ENCODE measurements at regions not wholly inside any gene's neighbourhood (a gene's known extent, or its start where the extent isn't known, plus 50 kb on each side); places are given as distances from the start of the nearest gene placed in this dataset.

DNA sequence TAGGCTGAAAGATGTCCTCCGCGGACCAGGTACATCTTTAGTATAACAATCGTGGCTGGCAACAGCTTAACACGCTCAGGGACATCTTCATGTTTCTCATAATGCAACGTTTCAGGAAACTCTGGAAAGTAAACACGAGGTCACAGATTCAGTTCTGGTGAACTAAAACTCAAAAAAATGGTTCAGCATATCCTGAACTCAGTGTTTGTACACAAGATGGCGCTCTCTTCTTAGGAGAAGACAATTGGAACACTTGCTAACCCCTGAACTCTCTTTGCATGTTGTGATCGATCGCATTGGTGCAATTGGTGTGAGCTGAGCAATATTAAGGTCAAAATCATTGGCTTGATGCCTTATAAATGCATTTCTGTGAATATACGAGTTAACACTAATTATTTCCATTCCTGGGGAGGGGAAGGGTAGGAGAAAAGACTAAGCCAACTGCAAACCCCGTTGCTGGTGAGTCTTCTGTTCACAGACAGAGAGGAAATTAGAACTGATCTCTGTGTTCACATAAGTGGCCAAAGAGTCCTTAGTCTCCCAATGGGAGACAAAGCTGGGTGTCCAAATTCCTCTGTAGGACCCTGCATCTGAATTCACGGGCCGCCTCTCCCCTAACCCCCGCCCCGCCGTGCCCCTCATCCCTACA is 52.6 kb upstream of the FAM180A start:
- no peaks in the 10 kb centered on the region for H3K36me3 ChIP-seq (ENCODE audit: control insufficient read depth in 2 of 2, extremely low read depth in 1 of 2, insufficient read depth in 2 of 2, low read length in 2 of 2)
- H3K4me1 ChIP-seq (ENCODE audit: control insufficient read depth, extremely low read depth, insufficient read depth, low read length): no peaks in the 10 kb centered on the region
- DNase-seq (ENCODE audit: low read depth, low spot score) (peak; percentile 66), FAIRE-seq (peak; percentile 90)
- intact Hi-C loops (cut with micrococcal nuclease) (loop anchor here (1.0 to 5.0 kb wide), 7 partner anchors 128 to 1791 kb away; no protein-coding TSS in a partner anchor), dilution Hi-C loops (cut with MboI; ENCODE audit: extremely low pct_ligation_motif_present, low sequenced_read_pairs) (no loop called here)
- ChIA-PET POLR2A (no interaction called here), CTCF (interaction anchor here (0.8 to 7.1 kb wide), 4 partner anchors 25 to 314 kb away, joined by 3 to 53 read pairs (median 3); no protein-coding TSS in a partner anchor)
- H3K9ac ChIP-seq (replicated peaks; ENCODE audit: extremely low read depth, insufficient read depth, low read length): no peak overlapping the region
- no peak overlapping the region for H3K27ac ChIP-seq (ENCODE audit: insufficient read depth, low read depth, low read length)
- H3K4me2 ChIP-seq (ENCODE audit: insufficient read depth, low read length): no peak overlapping the region
- H3K9me3 ChIP-seq (replicated peaks; ENCODE audit: control insufficient read depth, insufficient read depth, low read length): no peaks in the 10 kb centered on the region
- peak overlapping the region; percentile 72 for H2AFZ ChIP-seq (ENCODE audit: low read depth, low read length)
- H3K27me3 ChIP-seq (ENCODE audit: control insufficient read depth in 2 of 2, insufficient read depth in 2 of 2, low read length in 2 of 2): peaks cover 0 to 3% of the 10 kb centered on the region in 2 experiments
- no peak overlapping the region for H3K4me3 ChIP-seq (replicated peaks in 1 of 3; ENCODE audit: insufficient read depth in 1 of 3, low read depth in 1 of 3, low read length in 3 of 3)
- H3K79me2 ChIP-seq (ENCODE audit: control insufficient read depth, insufficient read depth, low read length): no peaks in the 10 kb centered on the region
- no peaks in the 10 kb centered on the region for H4K20me1 ChIP-seq (replicated peaks; ENCODE audit: control insufficient read depth, extremely low read depth, insufficient read depth, low read length)
- H3K9me1 ChIP-seq (replicated peaks; ENCODE audit: control insufficient read depth, extremely low read depth, insufficient read depth, low read length): no peaks in the 10 kb centered on the region
- no TSS peak for BruUV-seq (replicated peaks)
- TF ChIP-seq POLR2A (IDR thresholded peaks at IDR 0.05; ENCODE audit: low read depth, low read length) (no peak), CTCF (IDR thresholded peaks at IDR 0.05; ENCODE audit: extremely low read depth in 1 of 2, insufficient read depth in 1 of 2, low read depth in 1 of 2, low read length in 2 of 2) (peak; percentile 63 to 70)

DNA sequence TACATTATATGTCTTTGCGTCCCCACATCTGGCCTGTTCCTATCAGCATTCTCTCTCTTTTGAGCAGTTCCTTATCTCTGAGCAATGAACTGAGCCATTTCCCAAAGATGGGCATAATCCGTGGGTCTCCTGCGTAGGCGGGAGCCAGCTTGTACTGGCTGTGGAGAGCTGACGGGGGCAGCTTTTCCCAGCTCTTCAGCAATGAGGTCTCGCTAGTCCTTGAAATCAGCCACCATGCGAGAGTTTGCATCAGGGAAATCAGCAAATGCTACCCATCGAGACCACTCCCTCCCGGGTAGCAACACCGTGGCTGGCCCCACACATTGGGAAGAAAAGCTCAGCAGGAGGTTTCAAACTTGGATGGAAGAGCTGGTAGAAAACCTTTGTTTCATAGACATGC is 51.9 kb upstream of the FAM180A start:
- H2AFZ ChIP-seq (ENCODE audit: low read depth, low read length): peak overlapping the region; percentile 72
- no peak overlapping the region for H3K27ac ChIP-seq (ENCODE audit: insufficient read depth, low read depth, low read length)
- H3K9me1 ChIP-seq (replicated peaks; ENCODE audit: control insufficient read depth, extremely low read depth, insufficient read depth, low read length): no peaks in the 10 kb centered on the region
- no peak for FAIRE-seq
- TF ChIP-seq POLR2AphosphoS5 (IDR thresholded peaks at IDR 0.05; ENCODE audit: insufficient read depth, low read depth, low read length): no peak
- no peak for TF ChIP-seq EZH2 (IDR thresholded peaks at IDR 0.05; ENCODE audit: borderline replicate concordance, low read depth, low read length, severe bottlenecking)
- TF ChIP-seq GATA2 (IDR thresholded peaks at IDR 0.05; ENCODE audit: insufficient read depth, insufficient read length, low read depth, low read length): no peak
- TF ChIP-seq JUN (IDR thresholded peaks at IDR 0.05; ENCODE audit: borderline replicate concordance, insufficient read depth, insufficient read length, low read depth): no peak
- TF ChIP-seq FOS (IDR thresholded peaks at IDR 0.05; ENCODE audit: borderline replicate concordance, insufficient read depth, low read length): no peak
- TF ChIP-seq MYC (IDR thresholded peaks at IDR 0.05; ENCODE audit: low read depth, low read length): no peak
- no peak for TF ChIP-seq MAX (IDR thresholded peaks at IDR 0.05; ENCODE audit: insufficient read depth, insufficient read length)
- TF ChIP-seq POLR2A (IDR thresholded peaks at IDR 0.05; ENCODE audit: low read depth, low read length): no peak
- TF ChIP-seq CTCF (IDR thresholded peaks at IDR 0.05; ENCODE audit: extremely low read depth in 1 of 2, insufficient read depth in 1 of 2, low read depth in 1 of 2, low read length in 2 of 2): no peak
- no peak overlapping the region for H3K9ac ChIP-seq (replicated peaks; ENCODE audit: extremely low read depth, insufficient read depth, low read length)
- intact Hi-C loops (cut with micrococcal nuclease): loop anchor here (2.0 to 5.0 kb wide), 4 partner anchors 180 to 1792 kb away; no protein-coding TSS in a partner anchor
- no peaks in the 10 kb centered on the region for H4K20me1 ChIP-seq (replicated peaks; ENCODE audit: control insufficient read depth, extremely low read depth, insufficient read depth, low read length)
- H3K4me2 ChIP-seq (ENCODE audit: insufficient read depth, low read length): no peak overlapping the region
- ChIA-PET CTCF (interaction anchor here (1.2 to 7.1 kb wide), 3 partner anchors 26 to 315 kb away, joined by 3 to 53 read pairs (median 3); no protein-coding TSS in a partner anchor), POLR2A (no interaction called here)
- no peaks in the 10 kb centered on the region for H3K79me2 ChIP-seq (ENCODE audit: control insufficient read depth, insufficient read depth, low read length)
- H3K27me3 ChIP-seq (ENCODE audit: control insufficient read depth in 2 of 2, insufficient read depth in 2 of 2, low read length in 2 of 2): peaks cover 0 to 3% of the 10 kb centered on the region in 2 experiments
- no peak overlapping the region for H3K4me3 ChIP-seq (replicated peaks in 1 of 3; ENCODE audit: insufficient read depth in 1 of 3, low read depth in 1 of 3, low read length in 3 of 3)
- dilution Hi-C loops (cut with MboI; ENCODE audit: extremely low pct_ligation_motif_present, low sequenced_read_pairs): no loop called here
- DNase-seq (ENCODE audit: low read depth, low spot score): no peak
- H3K36me3 ChIP-seq (ENCODE audit: control insufficient read depth in 2 of 2, extremely low read depth in 1 of 2, insufficient read depth in 2 of 2, low read length in 2 of 2): no peaks in the 10 kb centered on the region
- H3K9me3 ChIP-seq (replicated peaks; ENCODE audit: control insufficient read depth, insufficient read depth, low read length): no peaks in the 10 kb centered on the region
- no peaks in the 10 kb centered on the region for H3K4me1 ChIP-seq (ENCODE audit: control insufficient read depth, extremely low read depth, insufficient read depth, low read length)
- BruUV-seq (replicated peaks): no TSS peak
